Non-pigmented ciliary epithelial cell (primary cell): ENCODE measurements at regions not wholly inside any gene's neighbourhood (a gene's known extent, or its start where the extent isn't known, plus 50 kb on each side); places are given as distances from the start of the nearest gene placed in this dataset.

Source experiments
- DNase-seq: peaks from one replicate; pipeline ENCODE4 v3.0.0-alpha.2; 2010; ENCODE audit warnings: low read depth

GRCh38 chr17:77872714-77873499, 85.6 kb upstream of the TNRC6C start:
- no peak for DNase-seq

DNA sequence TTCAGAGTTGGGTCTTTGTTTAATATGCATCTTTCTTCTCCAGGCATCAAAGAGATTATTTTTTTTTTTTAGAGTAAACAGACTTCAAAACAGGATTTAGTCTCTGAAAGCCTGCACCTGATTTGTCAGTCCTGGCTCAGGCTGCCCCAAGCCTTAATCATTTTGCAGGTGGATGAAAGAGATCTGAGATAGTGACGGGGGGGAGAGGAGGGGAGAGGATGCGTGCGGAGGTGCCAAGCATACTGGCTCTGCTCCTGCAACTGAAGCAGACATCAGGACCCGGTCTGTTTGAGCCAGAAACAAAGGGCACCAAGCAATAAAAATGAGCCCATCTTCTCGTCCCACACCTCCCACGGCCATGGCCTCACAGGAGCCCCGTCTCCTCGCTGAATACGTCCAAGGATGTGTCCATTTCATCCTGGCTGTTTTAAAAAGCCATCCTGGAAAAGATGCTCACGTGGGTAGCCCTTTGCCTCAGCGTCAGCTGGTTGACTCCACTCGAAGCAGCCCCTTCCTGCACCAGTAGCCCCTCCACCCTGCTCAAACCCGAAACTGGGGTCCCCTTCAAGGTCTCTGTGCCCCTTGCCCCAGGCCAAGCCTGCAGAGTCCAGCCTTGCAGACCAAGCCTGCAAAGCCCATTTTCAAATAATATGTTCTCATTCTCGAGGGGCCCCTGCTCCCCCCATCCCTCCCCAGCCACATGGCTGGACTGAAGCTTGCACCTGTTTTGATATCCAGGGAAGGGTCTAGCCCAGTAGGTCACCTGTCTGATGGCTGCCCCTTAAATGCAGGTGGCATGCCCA, 84.8 kb upstream of the TNRC6C start:
- DNase-seq = no peak

DNA sequence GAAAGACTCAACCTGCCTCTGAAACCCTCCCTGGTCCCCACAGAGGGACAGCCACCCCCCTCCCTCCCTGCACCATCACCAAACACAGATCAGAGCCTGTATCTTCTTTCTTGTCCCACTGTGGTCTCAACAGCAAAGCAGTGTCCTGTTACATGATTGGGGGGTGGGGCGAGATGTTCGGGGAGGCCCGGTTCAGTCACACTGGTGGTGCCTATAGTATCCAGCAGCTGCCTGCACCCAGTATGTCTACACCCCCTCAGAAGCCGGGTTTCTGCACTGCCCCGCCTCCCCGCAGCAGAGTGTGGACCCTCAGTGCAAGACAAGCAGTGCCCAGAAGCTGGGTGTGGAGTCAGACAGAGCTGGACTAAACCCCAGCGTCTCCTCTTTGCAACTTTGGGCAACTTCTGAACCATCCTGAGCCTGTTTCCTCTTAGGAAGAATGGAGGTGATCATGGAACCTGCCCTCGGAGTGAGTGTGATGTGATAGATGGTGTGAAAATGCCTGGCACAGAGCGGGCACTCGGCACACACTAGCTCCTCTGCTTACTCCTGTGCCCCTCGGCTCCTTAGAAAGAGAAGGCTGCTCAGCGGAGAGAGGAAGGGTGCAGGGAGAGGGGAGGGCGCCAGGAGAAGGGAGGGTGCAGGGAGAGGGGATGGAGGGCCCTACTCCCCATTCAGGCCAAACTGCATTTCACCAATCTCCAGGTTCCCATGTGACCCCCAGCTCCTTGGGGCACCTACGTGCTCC, 84.0 kb upstream of the TNRC6C start:
- DNase-seq = no peak

DNA sequence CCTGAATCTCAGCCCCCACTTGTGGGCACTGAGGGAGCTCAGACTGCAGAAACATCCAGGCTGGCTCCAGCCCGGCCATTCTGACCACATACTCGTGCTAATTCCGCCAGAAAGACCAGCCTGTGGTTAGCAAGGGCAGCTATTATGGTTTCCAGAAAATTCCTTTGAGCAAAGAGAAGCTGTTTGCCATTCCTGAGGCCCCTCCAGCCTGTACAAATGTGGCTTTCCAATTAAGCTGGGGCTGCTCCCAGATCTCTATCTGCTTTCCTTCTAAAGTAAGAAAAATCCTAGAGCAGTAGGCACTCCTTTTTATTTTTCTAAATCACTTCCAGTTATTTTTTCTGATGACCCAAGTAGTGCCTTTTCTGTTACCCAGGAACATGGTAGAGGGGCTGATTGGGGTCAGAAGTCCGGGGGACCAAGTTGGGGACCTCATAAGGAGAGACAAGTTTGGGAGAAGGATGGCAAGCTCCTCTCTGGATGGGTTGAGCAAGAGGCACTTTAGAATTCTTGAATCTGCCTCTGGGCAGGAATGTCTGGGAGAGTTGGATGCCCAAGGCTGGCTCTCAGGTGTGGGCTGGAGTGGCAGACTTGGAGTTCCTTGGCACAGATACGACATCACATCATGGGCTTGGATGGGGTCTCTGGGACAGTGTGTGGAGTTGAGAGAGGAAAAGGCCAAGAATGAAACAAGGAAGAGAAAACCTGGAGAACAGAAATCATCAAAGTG, 83.3 kb upstream of the TNRC6C start:
- DNase-seq = peak; percentile 23

- DNase-seq = no peak
Observed at GRCh38 chr17:77875881-77876509, 82.5 kb upstream of the TNRC6C start.

DNA sequence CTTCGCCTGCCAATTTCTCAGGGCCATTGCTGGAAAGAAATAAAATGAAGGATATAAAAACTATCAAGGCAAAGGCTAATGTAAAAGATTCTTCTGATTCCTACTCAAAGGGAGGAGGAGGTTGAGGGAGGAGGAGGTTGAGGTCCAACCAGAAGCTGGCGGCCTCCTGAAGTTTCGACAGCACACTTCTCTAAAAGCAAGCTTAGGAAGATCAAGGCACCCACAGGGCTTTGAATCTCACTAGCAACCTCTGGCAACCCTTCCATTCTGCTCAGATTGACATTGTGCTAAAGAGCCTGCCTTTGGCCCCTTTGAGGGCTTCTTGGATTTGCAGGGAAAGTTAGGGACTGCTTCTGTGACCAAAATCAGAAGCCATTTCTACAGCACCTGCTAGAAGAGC, 81.5 kb upstream of the TNRC6C start:
- no peak for DNase-seq

DNA sequence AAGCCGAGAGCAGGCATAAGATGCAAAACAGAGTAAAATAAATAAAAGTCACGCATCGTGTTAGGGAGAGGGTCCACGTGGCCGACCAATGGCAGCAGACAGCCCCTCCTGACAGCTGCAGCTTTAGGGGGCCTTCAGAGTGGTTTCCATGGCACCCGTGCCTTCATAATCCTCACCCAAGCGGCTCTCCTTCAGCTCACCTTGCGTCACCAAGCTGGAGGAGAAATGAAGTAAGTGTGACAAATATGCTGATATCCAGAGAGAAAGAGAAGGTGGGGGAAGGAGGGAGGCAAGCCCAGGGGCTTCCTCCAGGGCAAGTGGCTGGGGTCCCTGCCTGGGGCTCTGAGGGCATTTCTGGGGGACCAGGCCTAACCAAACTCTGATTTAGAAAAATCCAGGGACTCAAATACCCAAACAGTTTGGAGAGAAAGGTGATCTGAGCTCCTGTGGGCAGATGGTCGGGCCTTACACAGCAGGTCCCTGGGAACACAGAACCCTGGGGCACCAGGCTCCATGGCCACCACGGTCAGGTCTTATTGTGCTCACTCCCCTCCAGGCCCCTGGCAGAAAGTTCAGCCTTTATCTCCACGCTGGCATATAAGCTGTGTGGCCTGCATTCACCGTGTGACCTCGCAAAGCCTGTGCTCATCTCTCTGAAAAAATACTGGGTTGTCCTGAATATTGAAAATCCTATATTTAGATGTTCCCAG, 80.7 kb upstream of the TNRC6C start:
- no peak for DNase-seq

GRCh38 chr17:77879226-77879895, 79.1 kb upstream of the TNRC6C start:
- DNase-seq = no peak

GRCh38 chr17:77879896-77880280, 78.6 kb upstream of the TNRC6C start:
- DNase-seq = no peak

DNA sequence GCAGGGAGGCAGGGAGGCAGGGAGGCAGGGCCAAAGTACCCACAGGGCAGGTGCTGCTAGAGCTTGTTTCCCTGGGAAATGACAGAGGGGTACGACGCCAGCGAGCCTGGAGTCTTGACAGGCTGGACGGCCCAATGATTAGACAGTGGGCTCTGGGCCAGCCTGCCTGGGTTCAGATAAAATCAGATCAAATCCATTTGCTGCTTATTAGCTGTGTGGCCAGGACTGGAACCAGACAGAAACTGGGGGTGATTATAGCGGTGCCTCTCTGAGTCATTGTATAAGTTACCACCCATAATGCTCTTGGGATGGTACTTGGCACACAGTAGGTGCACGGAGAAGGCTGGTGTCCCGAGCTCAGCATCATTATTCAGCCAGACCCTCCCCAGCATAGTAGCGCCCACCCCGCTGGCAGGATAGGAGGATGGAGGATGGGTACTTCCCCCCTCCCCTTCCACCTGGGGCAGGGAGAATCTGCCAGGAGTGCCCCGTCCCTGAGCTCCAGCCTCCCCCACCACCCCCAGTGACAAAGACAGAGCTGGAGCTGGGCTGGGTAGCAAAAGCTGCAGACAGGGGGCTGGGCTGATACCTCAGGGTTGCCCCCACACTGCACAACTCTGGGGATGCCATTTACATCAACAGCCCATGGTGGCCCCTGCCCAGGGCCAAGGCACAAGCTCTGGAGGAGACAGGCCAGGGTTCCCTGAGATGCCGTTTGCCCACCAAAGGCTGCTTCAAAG, 77.6 kb upstream of the TNRC6C start:
- DNase-seq = no peak

GRCh38 chr17:77881545-77881944, 77.0 kb upstream of the TNRC6C start:
- peak; percentile 28 for DNase-seq

GRCh38 chr17:77882040-77882439, 76.5 kb upstream of the TNRC6C start:
- no peak for DNase-seq

- DNase-seq = no peak
Observed at GRCh38 chr17:77882481-77883212, 75.9 kb upstream of the TNRC6C start.

- DNase-seq = no peak
Observed at GRCh38 chr17:77883213-77883650, 75.3 kb upstream of the TNRC6C start.

- no peak for DNase-seq
Observed at GRCh38 chr17:77884019-77884418, 74.5 kb upstream of the TNRC6C start.

DNA sequence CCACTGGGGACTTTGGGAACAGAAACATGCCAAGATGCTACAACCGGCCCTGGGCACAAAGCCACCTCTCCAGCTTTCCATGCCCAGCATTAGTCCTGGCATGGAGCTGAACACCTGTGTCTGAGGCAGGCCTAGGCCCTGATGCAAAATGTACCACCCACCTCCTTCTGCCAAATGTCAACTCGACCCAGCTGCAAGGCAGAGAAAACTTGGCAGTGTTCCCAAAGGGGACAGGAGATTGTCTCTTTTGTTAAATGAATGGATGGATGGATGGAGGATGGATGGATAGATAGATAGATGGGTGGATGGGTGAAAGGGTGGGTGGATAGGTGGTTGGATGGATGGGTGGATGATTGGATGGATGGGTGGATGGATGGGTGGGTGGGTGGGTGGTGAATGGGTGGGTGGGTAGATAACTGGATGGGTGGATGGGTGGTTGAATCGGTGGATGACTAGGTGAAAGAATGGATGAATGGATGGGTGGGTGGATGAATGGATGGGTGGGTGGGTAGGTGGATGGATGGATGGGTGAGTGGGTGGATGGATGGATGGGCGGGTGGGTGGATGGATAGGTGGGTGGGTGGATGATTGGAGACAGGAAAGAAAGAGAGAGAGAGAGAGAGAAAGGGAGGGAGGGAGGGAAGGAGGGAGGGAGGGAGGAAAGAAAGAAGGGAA, 73.4 kb upstream of the TNRC6C start:
- no peak for DNase-seq

GRCh38 chr17:77885678-77886386, 72.7 kb upstream of the TNRC6C start:
- no peak for DNase-seq

- no peak for DNase-seq
Observed at GRCh38 chr17:77886387-77886728, 72.1 kb upstream of the TNRC6C start.
